GM23338 (cell line): ENCODE measurements at regions not wholly inside any gene's neighbourhood (a gene's known extent, or its start where the extent isn't known, plus 50 kb on each side); places are given as distances from the start of the nearest gene placed in this dataset. TPM values are rescaled to one million over a fixed set of nuclear protein-coding genes. Genes with fewer than 3 reads are reported as not detected.
A peak's percentile ranks its signal among the peaks of the same experiment; 100 is the strongest.

Experiments
- EZH2 ChIP-seq: fragments of 200-600 bp; sonication (generic); IDR thresholded peaks from one replicate; pipeline ENCODE4 v1.8.0; 2017; ENCODE audit warnings: antibody characterized with exemption, mild to moderate bottlenecking, low read depth; ENCODE audit not compliant: unreplicated experiment
- EZH2phosphoT487 ChIP-seq: fragments of 200-600 bp; sonication (generic); IDR thresholded peaks from one replicate; pipeline ENCODE4 v1.8.1; 2018; ENCODE audit warnings: antibody characterized with exemption; ENCODE audit not compliant: unreplicated experiment
- NANOG ChIP-seq: IDR thresholded peaks from 2 replicates; pipeline ENCODE4 v1.6.1; 2016; ENCODE audit warnings: antibody characterized with exemption, borderline replicate concordance
- POLR2AphosphoS5 ChIP-seq: IDR thresholded peaks from 2 replicates; pipeline ENCODE4 v1.6.1; 2016; ENCODE audit warnings: antibody characterized with exemption, low read depth
- REST ChIP-seq: IDR thresholded peaks from one replicate; pipeline ENCODE4 v1.6.1; 2018; ENCODE audit warnings: antibody characterized with exemption; ENCODE audit not compliant: unreplicated experiment
- ZNF331 ChIP-seq: fragments of 250-450 bp; sonication (Bioruptor Pico); IDR thresholded peaks from 2 replicates; pipeline ENCODE4 v1.5.0; 2020; ENCODE audit warnings: low read depth, mild to moderate bottlenecking, moderate library complexity
- small RNA-seq: library from RNA; depleted of rRNA; stranded (forward); fragments of <200 nt; gene quantifications from one replicate; pipeline ENCODE3, GENCODE V24; 2014; ENCODE audit warnings: low replicate concordance
- TF ChIP-seq, protein P1 (sequence below): fragments of 250-450 bp; sonication (Bioruptor Pico); IDR thresholded peaks from 2 replicates; pipeline ENCODE4 v1.5.0; 2020; ENCODE audit warnings: mild to moderate bottlenecking, moderate library complexity

DNA sequence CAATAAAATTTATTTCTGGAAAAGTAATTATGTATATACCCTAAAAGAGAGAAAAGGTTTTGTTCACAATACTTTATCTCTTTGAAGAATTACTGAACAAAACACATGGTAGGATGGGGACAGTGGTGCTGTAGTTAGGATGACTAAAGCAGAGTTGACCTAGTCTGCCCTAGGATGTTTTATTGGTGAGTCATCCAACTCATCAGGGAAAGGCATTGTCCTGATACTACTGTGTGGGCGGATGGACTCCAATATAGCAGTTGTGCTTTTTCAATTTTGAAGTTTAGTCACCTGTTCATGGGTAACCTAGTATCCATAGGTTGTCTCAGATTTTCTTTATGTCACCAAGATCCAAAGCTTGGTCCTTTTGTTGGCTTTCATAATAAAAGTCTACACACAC lies 53.3 kb upstream of the EYS start (continued):
- TF ChIP-seq, protein P1, sequence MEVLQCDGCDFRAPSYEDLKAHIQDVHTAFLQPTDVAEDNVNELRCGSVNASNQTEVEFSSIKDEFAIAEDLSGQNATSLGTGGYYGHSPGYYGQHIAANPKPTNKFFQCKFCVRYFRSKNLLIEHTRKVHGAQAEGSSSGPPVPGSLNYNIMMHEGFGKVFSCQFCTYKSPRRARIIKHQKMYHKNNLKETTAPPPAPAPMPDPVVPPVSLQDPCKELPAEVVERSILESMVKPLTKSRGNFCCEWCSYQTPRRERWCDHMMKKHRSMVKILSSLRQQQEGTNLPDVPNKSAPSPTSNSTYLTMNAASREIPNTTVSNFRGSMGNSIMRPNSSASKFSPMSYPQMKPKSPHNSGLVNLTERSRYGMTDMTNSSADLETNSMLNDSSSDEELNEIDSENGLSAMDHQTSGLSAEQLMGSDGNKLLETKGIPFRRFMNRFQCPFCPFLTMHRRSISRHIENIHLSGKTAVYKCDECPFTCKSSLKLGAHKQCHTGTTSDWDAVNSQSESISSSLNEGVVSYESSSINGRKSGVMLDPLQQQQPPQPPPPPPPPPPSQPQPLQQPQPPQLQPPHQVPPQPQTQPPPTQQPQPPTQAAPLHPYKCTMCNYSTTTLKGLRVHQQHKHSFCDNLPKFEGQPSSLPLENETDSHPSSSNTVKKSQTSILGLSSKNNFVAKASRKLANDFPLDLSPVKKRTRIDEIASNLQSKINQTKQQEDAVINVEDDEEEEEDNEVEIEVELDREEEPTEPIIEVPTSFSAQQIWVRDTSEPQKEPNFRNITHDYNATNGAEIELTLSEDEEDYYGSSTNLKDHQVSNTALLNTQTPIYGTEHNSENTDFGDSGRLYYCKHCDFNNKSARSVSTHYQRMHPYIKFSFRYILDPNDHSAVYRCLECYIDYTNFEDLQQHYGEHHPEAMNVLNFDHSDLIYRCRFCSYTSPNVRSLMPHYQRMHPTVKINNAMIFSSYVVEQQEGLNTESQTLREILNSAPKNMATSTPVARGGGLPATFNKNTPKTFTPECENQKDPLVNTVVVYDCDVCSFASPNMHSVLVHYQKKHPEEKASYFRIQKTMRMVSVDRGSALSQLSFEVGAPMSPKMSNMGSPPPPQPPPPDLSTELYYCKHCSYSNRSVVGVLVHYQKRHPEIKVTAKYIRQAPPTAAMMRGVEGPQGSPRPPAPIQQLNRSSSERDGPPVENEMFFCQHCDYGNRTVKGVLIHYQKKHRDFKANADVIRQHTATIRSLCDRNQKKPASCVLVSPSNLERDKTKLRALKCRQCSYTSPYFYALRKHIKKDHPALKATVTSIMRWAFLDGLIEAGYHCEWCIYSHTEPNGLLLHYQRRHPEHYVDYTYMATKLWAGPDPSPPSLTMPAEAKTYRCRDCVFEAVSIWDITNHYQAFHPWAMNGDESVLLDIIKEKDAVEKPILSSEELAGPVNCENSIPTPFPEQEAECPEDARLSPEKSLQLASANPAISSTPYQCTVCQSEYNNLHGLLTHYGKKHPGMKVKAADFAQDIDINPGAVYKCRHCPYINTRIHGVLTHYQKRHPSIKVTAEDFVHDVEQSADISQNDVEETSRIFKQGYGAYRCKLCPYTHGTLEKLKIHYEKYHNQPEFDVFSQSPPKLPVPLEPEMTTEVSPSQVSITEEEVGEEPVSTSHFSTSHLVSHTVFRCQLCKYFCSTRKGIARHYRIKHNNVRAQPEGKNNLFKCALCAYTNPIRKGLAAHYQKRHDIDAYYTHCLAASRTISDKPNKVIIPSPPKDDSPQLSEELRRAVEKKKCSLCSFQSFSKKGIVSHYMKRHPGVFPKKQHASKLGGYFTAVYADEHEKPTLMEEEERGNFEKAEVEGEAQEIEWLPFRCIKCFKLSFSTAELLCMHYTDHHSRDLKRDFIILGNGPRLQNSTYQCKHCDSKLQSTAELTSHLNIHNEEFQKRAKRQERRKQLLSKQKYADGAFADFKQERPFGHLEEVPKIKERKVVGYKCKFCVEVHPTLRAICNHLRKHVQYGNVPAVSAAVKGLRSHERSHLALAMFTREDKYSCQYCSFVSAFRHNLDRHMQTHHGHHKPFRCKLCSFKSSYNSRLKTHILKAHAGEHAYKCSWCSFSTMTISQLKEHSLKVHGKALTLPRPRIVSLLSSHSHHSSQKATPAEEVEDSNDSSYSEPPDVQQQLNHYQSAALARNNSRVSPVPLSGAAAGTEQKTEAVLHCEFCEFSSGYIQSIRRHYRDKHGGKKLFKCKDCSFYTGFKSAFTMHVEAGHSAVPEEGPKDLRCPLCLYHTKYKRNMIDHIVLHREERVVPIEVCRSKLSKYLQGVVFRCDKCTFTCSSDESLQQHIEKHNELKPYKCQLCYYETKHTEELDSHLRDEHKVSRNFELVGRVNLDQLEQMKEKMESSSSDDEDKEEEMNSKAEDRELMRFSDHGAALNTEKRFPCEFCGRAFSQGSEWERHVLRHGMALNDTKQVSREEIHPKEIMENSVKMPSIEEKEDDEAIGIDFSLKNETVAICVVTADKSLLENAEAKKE (CRISPR knock-in tag), result no peak
- TF ChIP-seq ZNF331 (CRISPR knock-in tag) (no peak), REST (no peak), EZH2phosphoT487 (no peak), NANOG (no peak), POLR2AphosphoS5 (no peak), EZH2 (no peak)

Small RNA genes lying in the stretch of these regions (small RNA-seq; reads per million reads assigned to genes)
- gene RF00019, result not detected
- not detected for gene RF00571
- 2.2 reads per million, percentile 83 among the genes with 10 or more reads in this experiment for gene RNA5SP208
- not detected for gene RNU6-280P
- not detected for gene RNU7-66P
